HEK293 (cell line): ENCODE measurements at regions not wholly inside any gene's neighbourhood (a gene's known extent, or its start where the extent isn't known, plus 50 kb on each side); places are given as distances from the start of the nearest gene placed in this dataset.

ENCODE experiments used
- AEBP2 ChIP-seq: fragments of 450-650 bp; formaldehyde crosslinking; IDR thresholded peaks from 2 replicates; pipeline ENCODE4 v1.5.1; 2016; ENCODE audit warnings: missing biosample characterization, missing genetic modification characterization, borderline replicate concordance
- BCL6B ChIP-seq: fragments of 450-650 bp; formaldehyde crosslinking; IDR thresholded peaks from 2 replicates; pipeline ENCODE4 v1.5.1; 2017; ENCODE audit warnings: missing biosample characterization, missing genetic modification characterization
- CTCF ChIP-seq: fragments of 450-650 bp; formaldehyde crosslinking; IDR thresholded peaks from 2 replicates; pipeline ENCODE4 v1.5.1; 2016; ENCODE audit warnings: missing biosample characterization, missing genetic modification characterization
- FEZF1 ChIP-seq: fragments of 450-650 bp; formaldehyde crosslinking; IDR thresholded peaks from 2 replicates; pipeline ENCODE4 v1.5.1; 2016; ENCODE audit warnings: missing biosample characterization, missing genetic modification characterization
- PRDM4 ChIP-seq: fragments of 450-650 bp; formaldehyde crosslinking; IDR thresholded peaks from 2 replicates; pipeline ENCODE4 v1.5.1; 2017; ENCODE audit warnings: missing biosample characterization, missing genetic modification characterization
- PRDM6 ChIP-seq: fragments of 450-650 bp; formaldehyde crosslinking; IDR thresholded peaks from 2 replicates; pipeline ENCODE4 v1.5.1; 2017; ENCODE audit warnings: missing biosample characterization, missing genetic modification characterization
- SP7 ChIP-seq: fragments of 450-650 bp; formaldehyde crosslinking; IDR thresholded peaks from 2 replicates; pipeline ENCODE4 v1.5.1; 2016; ENCODE audit warnings: missing biosample characterization, missing genetic modification characterization
- ZBTB44 ChIP-seq: fragments of 450-650 bp; IDR thresholded peaks from 2 replicates; pipeline ENCODE4 v1.5.1; 2018; ENCODE audit warnings: missing biosample characterization, mild to moderate bottlenecking, missing genetic modification characterization
- ZNF19 ChIP-seq: fragments of 450-650 bp; formaldehyde crosslinking; IDR thresholded peaks from 2 replicates; pipeline ENCODE4; 2016; ENCODE audit warnings: missing biosample characterization, missing genetic modification characterization, low read depth
- ZNF2 ChIP-seq: fragments of 450-650 bp; formaldehyde crosslinking; IDR thresholded peaks from 2 replicates; pipeline ENCODE4 v1.5.1; 2016; ENCODE audit warnings: missing biosample characterization, missing genetic modification characterization
- ZNF341 ChIP-seq: fragments of 450-650 bp; formaldehyde crosslinking; IDR thresholded peaks from 2 replicates; pipeline ENCODE4; 2016; ENCODE audit warnings: low read depth, missing biosample characterization, missing genetic modification characterization
- ZNF423 ChIP-seq: fragments of 450-650 bp; formaldehyde crosslinking; IDR thresholded peaks from 2 replicates; pipeline ENCODE4 v1.5.1; 2016; ENCODE audit warnings: missing biosample characterization, missing genetic modification characterization
- ZNF501 ChIP-seq: fragments of 450-650 bp; formaldehyde crosslinking; IDR thresholded peaks from 2 replicates; pipeline ENCODE4 v1.5.1; 2016; ENCODE audit warnings: missing biosample characterization, missing genetic modification characterization
- ZNF555 ChIP-seq: fragments of 450-650 bp; formaldehyde crosslinking; conservative IDR thresholded peaks from 2 replicates; pipeline ENCODE4 v1.5.1; 2017; ENCODE audit warnings: missing biosample characterization, mild to moderate bottlenecking, missing genetic modification characterization, inconsistent platforms
- ZNF561 ChIP-seq: fragments of 450-650 bp; IDR thresholded peaks from 2 replicates; pipeline ENCODE4 v1.5.1; 2018; ENCODE audit warnings: missing biosample characterization, missing genetic modification characterization, borderline replicate concordance
- ZNF626 ChIP-seq: fragments of 450-650 bp; sonication (Bioruptor Pico); formaldehyde crosslinking; IDR thresholded peaks from 2 replicates; pipeline ENCODE4 v1.5.1; 2018; ENCODE audit warnings: missing biosample characterization, missing genetic modification characterization, inconsistent platforms
- ZNF639 ChIP-seq: fragments of 450-650 bp; formaldehyde crosslinking; IDR thresholded peaks from 2 replicates; pipeline ENCODE4 v1.5.1; 2016; ENCODE audit warnings: missing biosample characterization, missing genetic modification characterization
- ZNF76 ChIP-seq: fragments of 450-650 bp; formaldehyde crosslinking; IDR thresholded peaks from 2 replicates; pipeline ENCODE4; 2016; ENCODE audit warnings: low read depth, missing biosample characterization, missing genetic modification characterization, borderline replicate concordance
- ZNF843 ChIP-seq: fragments of 450-650 bp; formaldehyde crosslinking; IDR thresholded peaks from 2 replicates; pipeline ENCODE4 v1.5.1; 2016; ENCODE audit warnings: missing biosample characterization, missing genetic modification characterization
- ZSCAN30 ChIP-seq: fragments of 450-650 bp; IDR thresholded peaks from 2 replicates; pipeline ENCODE4 v1.5.1; 2018; ENCODE audit warnings: missing biosample characterization, mild to moderate bottlenecking, missing genetic modification characterization, moderate library complexity
- ZXDB ChIP-seq: fragments of 450-650 bp; formaldehyde crosslinking; IDR thresholded peaks from 2 replicates; pipeline ENCODE4 v1.5.1; 2016; ENCODE audit warnings: missing biosample characterization, missing genetic modification characterization
- TF ChIP-seq, protein P1 (sequence below): fragments of 450-650 bp; formaldehyde crosslinking; IDR thresholded peaks from 2 replicates; pipeline ENCODE4 v1.5.1; 2016; ENCODE audit warnings: missing biosample characterization, missing genetic modification characterization
- TF ChIP-seq, protein P2 (sequence below): fragments of 450-650 bp; formaldehyde crosslinking; IDR thresholded peaks from 2 replicates; pipeline ENCODE4 v1.5.1; 2016; ENCODE audit warnings: missing biosample characterization, missing genetic modification characterization

DNA sequence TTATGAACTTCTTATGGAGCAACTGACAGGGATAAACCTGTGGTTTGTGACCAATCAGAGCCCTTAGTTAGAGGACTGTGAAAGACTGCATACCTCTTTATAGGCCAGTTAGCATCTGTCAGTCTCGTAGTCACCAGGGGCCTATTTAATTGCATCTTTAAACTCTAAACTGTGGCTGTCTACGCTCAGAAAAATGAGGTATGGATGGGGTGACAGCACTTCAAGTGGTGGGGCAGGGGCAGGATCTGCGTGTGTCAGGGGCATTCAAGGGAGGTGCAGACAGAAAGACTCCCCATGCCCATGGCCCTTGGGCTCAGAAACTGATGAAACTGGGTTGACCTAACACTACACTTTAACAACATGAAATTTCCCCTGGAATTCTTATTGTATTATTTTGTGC, 132.6 kb upstream of the TBCA start (continued):
- TF ChIP-seq PRDM6 (tag by site-specific recombination) (peak; percentile 72), ZNF501 (tag by site-specific recombination) (no peak), ZNF555 (tag by site-specific recombination) (no peak), ZNF639 (no peak), ZNF76 (tag by site-specific recombination) (0 out of 2 replicates have a peak, but pooled peaks have one; percentile 23), ZNF843 (peak; percentile 61; the same call in 1 of the 2 replicates), ZNF341 (tag by site-specific recombination) (peak; percentile 51), ZSCAN30 (peak; percentile 67), ZNF423 (tag by site-specific recombination) (peak; percentile 77), ZNF2 (0 out of 2 replicates have a peak, but pooled peaks have one; percentile 20), FEZF1 (peak; percentile 83), ZNF626 (tag by site-specific recombination) (no peak), BCL6B (tag by site-specific recombination) (no peak), ZBTB44 (tag by site-specific recombination) (peak; percentile 51), AEBP2 (tag by site-specific recombination) (no peak), ZNF561 (tag by site-specific recombination) (peak; percentile 76), PRDM4 (peak; percentile 85), ZXDB (tag by site-specific recombination) (0 out of 2 replicates have a peak, but pooled peaks have one; percentile 19), SP7 (tag by site-specific recombination) (peak; percentile 25; the same call in 1 of the 2 replicates), CTCF (tag by site-specific recombination) (peak; percentile 12; the same call in 1 of the 2 replicates), ZNF19 (tag by site-specific recombination) (no peak)
- TF ChIP-seq, protein P1, sequence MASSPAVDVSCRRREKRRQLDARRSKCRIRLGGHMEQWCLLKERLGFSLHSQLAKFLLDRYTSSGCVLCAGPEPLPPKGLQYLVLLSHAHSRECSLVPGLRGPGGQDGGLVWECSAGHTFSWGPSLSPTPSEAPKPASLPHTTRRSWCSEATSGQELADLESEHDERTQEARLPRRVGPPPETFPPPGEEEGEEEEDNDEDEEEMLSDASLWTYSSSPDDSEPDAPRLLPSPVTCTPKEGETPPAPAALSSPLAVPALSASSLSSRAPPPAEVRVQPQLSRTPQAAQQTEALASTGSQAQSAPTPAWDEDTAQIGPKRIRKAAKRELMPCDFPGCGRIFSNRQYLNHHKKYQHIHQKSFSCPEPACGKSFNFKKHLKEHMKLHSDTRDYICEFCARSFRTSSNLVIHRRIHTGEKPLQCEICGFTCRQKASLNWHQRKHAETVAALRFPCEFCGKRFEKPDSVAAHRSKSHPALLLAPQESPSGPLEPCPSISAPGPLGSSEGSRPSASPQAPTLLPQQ (tag by site-specific recombination): 0 out of 2 replicates have a peak, but pooled peaks have one; percentile 20
- TF ChIP-seq, protein P2, sequence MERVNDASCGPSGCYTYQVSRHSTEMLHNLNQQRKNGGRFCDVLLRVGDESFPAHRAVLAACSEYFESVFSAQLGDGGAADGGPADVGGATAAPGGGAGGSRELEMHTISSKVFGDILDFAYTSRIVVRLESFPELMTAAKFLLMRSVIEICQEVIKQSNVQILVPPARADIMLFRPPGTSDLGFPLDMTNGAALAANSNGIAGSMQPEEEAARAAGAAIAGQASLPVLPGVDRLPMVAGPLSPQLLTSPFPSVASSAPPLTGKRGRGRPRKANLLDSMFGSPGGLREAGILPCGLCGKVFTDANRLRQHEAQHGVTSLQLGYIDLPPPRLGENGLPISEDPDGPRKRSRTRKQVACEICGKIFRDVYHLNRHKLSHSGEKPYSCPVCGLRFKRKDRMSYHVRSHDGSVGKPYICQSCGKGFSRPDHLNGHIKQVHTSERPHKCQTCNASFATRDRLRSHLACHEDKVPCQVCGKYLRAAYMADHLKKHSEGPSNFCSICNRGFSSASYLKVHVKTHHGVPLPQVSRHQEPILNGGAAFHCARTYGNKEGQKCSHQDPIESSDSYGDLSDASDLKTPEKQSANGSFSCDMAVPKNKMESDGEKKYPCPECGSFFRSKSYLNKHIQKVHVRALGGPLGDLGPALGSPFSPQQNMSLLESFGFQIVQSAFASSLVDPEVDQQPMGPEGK (tag by site-specific recombination): no peak
